ENCODE measurements at regions not wholly inside any gene's neighbourhood (a gene's known extent, or its start where the extent isn't known, plus 50 kb on each side); places are given as distances from the start of the nearest gene placed in this dataset.

DNA sequence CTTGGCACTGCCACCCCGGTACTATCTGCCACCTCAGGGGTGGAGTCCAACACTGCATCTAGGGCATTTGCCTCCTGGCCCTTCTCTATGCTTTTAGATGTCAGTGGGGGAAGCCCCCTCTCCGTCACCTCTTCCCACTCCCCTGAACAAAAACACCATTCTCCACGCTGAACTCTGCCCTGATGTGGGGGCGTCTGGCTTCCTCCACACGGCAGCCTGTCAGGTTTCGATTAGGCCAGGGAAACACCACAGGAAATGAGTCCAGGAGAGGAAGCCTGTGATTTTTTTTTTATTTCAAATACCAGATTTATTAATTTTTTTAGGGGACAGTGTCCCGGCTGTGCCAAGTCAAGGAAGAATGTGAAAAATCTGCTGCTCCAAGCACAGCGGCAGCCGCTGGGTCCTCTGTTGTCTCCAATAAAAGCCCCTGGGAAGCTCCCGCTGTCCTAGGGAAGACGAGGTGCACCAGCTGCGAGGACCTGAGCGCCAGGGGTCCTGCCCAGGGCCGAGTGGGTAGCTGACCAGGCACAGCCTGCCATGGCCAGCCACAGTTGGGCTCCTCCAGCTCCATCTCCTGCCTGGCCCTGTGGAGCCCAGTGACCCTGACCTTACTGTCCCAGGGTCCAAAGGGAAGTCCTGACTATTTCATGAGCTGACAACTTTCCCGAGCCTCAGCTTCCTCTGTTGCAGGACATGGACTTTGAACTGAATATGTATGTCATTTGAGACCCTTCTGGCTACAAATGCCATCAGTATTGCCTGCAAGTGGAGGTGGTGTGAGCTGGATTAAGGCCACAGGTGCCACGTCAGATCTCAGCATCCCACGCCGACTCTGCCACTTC lies 336.7 kb downstream of the FOXL1 start:
- no peak for TF ChIP-seq CTCF (IDR thresholded peaks at IDR 0.05)
- no peak overlapping the region for H3K27ac ChIP-seq
- intact Hi-C loops (cut with DNase I), result no loop called here
- no peak for ATAC-seq
- peaks cover 0 to 26% of the 10 kb centered on the region in 2 donors for H3K27me3 ChIP-seq
- H3K4me1 ChIP-seq, result no peaks in the 10 kb centered on the region
- no peak overlapping the region for H3K4me3 ChIP-seq
- DNase-seq, result no peak
- no peaks in the 10 kb centered on the region for H3K9me3 ChIP-seq
- no peaks in the 10 kb centered on the region for H3K36me3 ChIP-seq

DNA sequence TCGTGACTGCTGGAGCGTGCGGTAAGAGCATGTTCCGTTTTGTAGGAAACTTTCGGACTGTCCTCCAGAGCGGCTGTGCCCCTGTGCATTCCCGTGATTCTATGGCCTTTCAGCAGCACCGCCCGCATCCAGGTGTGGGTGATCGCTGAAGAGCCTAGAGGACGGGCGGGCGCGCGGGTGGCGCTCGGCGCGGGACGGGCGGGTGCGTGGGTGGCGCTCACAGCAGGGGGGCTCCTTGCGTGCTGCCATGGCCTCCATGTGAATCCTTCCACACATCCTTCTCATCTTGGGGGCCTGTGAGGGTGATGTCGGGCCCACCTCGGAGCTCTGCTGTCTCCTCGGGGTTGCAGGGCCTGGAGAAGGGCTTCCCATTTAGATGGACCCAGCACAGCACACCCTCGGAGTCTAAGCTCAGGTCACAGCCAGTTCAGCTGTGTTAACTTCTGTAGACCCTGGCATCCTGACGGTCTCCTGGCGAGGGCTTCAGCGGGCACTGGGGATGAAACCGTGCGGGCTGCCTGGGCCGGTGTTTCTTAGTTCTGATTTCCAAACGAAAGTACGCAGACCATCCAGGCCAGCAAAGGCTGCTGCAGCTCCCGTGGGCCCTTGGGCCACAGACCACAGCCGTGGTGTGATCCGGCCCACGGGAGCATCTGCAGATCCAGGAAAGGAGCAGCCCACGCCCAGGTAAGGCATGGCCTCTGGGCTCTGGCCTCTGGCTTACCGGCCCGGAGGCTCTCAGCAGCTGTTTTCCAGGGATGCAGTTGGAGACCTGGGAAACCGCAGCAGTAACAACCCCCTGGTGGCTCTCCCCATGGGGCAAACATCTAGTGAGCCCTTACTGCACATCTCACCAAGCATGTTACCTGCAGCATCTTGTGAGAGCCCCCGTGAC lies 339.4 kb downstream of the FOXL1 start:
- Histone ChIP-seq H3K36me3 (no peaks in the 10 kb centered on the region), H3K4me3 (no peak overlapping the region), H3K4me1 (no peaks in the 10 kb centered on the region), H3K27ac (no peak overlapping the region), H3K9me3 (peaks cover 0 to 10% of the 10 kb centered on the region in 2 donors), H3K27me3 (peaks cover 0 to 30% of the 10 kb centered on the region in 2 donors)
- DNase-seq (no peak), ATAC-seq (no peak)
- TF ChIP-seq CTCF (IDR thresholded peaks at IDR 0.05), result no peak
- intact Hi-C loops (cut with DNase I), result no loop called here

- TF ChIP-seq CTCF (IDR thresholded peaks at IDR 0.05), result no peak
- DNase-seq (no peak), ATAC-seq (no peak)
- intact Hi-C loops (cut with DNase I), result no loop called here
- no peaks in the 10 kb centered on the region for H3K4me1 ChIP-seq
- no peak overlapping the region for H3K4me3 ChIP-seq
- H3K9me3 ChIP-seq, result peaks cover 0 to 10% of the 10 kb centered on the region in 2 donors
- no peak overlapping the region for H3K27ac ChIP-seq
- no peaks in the 10 kb centered on the region for H3K36me3 ChIP-seq
- H3K27me3 ChIP-seq, result peaks cover 0 to 36% of the 10 kb centered on the region in 2 donors
These were observed 340.3 kb downstream of the FOXL1 start for GRCh38 chr16:86918637-86919036.

- DNase-seq (no peak), ATAC-seq (no peak)
- Histone ChIP-seq H3K27me3 (peaks cover 0 to 41% of the 10 kb centered on the region in 2 donors), H3K36me3 (no peaks in the 10 kb centered on the region), H3K9me3 (peaks cover 0 to 10% of the 10 kb centered on the region in 2 donors), H3K27ac (no peak overlapping the region), H3K4me3 (no peak overlapping the region), H3K4me1 (no peaks in the 10 kb centered on the region)
- no peak for TF ChIP-seq CTCF (IDR thresholded peaks at IDR 0.05)
- intact Hi-C loops (cut with DNase I), result no loop called here
These were observed 340.7 kb downstream of the FOXL1 start for GRCh38 chr16:86919078-86919477.
